HG02970 (cell line): ENCODE measurements at regions not wholly inside any gene's neighbourhood (a gene's known extent, or its start where the extent isn't known, plus 50 kb on each side); places are given as distances from the start of the nearest gene placed in this dataset.

Experiments
- ATAC-seq: cut with Tn5 transposase; IDR thresholded peaks from one replicate; pipeline ENCODE4 v1.9.1; 2021; ENCODE audit warnings: mild to moderate bottlenecking, moderate library complexity, moderate number of reproducible peaks; ENCODE audit not compliant: unreplicated experiment, low FRiP score

GRCh38 chr7:45235905-45236304, 78.3 kb downstream of the RAMP3 start:
- ATAC-seq, result no peak

GRCh38 chr7:45236666-45237065, 79.1 kb downstream of the RAMP3 start:
- ATAC-seq, result no peak

DNA sequence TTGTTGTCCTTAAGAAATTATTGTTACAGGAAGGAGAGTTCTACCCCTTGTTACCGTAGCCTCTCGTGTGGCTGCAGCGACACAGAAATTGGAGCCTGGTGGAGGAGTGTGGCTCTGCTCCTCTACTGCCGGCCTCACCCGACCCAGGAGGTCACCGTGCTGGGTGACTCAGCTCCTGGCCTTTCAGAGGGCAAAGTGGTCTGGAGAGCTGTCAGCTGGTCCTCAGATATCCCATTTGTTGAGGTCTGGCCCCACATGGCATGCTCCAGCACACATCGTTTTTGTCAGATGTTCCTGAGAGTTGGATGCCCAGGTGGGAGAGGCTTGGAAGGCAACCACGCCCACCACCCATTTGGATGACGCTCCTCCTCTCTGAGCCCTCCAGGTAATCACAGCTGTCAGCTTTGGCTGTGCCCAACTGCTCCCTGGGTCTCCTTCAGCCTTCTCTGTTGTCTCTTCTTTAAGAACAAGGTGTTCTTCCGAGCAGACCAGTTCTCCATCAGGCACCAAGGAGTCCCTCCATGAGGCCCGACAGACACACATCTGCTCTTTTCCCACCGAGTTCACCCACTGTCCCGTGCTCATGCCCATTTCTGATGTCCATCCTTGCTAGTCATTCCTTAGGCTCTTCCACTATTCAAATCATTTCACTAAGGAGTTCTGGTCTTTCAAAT, 80.3 kb downstream of the RAMP3 start:
- no peak for ATAC-seq

DNA sequence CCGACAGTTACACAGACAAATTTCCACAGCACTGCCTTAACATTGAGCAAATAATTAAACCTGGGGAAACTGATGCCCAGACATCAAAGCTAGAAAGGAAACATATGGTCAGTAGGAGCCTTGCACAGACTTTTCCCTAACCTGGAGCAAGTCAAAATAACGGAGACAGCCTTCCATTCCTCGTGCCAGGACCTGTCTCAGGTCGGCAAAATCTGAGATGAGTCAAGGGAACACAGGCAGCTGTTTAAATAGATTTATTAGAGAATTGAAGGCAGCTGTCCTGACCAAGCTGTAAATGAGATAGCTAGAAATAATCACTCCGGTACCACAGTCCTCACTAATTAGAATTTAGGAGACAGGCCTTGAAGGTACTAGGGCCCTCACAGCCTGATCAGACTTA, 81.2 kb downstream of the RAMP3 start:
- ATAC-seq, result no peak

DNA sequence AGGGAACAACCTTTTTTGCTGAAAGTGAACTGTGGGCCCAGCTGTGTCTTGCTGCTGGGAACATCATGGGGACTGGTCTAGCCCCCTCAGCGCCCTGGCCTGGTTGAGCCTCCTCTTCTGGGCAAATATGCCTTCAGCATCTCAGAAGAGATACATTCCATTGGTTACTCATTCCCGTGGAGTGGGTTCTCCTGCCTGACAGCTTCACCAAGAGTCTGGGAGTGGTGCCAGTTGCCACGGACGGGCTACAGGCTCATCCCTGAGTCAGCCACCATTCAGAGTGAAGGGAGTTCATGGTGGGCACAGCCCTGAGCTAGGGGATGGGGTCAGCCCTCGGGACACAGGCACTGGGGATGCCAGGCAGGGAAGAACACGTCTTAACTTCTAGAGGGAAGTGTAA, 81.9 kb downstream of the RAMP3 start:
- no peak for ATAC-seq

DNA sequence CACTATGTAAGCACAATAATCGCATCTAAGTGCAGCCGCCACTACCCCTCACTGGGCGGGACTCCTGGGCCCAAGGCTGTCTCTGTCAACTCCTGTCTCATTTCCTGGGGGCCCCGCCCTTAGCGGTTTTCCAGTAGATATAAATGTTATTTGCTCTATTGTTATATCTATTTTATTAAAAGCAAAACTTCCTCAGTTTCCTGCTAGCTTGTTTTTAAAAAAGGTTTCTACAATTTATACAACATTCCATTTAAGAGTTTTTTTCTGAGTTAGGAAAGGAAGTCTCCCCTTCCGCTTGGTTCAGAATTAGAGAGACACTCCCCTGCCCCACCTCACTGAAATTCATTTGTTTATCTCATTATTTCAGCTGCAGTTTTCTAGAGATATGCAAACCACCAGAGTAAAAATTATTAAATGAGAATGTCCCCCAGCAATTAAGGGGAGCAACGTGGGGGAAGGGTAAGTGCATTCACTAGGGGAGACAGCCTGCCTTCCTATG, 82.7 kb downstream of the RAMP3 start:
- no peak for ATAC-seq

DNA sequence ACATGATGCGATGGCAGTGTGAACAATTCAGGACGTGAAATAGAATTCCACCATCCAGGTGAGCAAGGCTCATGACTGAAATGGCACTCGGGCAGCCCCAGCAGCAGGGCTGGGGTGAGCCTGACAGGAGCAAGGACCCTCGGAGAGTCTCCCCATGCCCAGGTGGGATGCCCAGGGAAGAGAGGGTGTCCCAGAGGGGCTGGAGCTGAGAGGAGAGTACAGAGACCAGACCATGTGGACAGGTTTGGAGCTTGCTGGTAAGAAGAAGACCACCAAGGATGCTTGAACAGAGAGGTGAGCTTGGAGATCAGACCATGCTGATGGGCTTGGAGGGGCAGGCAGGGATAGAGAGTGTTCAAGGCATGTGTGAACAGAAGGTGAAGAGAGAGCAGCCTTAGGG, 83.3 kb downstream of the RAMP3 start:
- ATAC-seq, result no peak

GRCh38 chr7:45241339-45242109, 83.9 kb downstream of the RAMP3 start:
- no peak for ATAC-seq

GRCh38 chr7:45242261-45242660, 84.7 kb downstream of the RAMP3 start:
- ATAC-seq, result no peak

- no peak for ATAC-seq
Measured at GRCh38 chr7:45242698-45243097, 85.1 kb downstream of the RAMP3 start.

DNA sequence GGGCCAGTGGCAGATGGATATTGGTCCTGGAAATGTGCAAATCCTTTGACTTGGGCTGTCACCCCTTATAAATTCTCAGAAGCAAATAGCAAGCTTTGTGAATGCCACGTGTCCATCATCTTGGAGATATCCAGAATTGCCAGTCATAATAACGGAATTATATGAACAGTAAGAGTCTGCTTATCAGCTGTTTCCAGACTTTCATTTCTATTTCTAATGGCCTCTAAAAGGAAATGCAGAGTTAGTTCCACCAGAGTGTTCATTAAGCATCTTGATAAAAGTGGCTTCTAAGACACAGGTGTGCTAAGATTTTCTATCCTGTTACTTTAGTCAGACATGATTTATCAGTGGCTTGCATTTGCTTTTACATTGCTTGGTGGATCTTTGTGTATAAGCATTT, 87.4 kb downstream of the RAMP3 start:
- no peak for ATAC-seq

DNA sequence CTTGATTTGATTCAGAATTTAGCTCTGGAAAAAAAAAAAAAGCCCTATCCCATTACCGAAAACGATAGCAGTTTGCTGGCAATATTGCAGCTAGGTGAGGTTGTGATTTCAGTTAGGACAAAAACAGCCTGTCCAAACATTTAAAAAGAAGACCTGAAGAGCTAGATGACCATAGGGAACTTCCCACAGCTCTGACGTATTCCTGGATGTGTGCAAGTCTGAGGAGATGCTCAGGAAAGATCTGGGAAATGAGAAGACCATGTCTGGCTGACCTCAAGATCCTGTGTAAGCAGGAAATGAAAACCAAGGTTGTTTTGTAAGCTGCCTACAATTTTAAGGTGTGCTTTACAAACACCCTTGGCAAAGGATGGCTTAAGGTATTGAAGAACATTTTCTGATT, 88.7 kb downstream of the RAMP3 start:
- no peak for ATAC-seq

DNA sequence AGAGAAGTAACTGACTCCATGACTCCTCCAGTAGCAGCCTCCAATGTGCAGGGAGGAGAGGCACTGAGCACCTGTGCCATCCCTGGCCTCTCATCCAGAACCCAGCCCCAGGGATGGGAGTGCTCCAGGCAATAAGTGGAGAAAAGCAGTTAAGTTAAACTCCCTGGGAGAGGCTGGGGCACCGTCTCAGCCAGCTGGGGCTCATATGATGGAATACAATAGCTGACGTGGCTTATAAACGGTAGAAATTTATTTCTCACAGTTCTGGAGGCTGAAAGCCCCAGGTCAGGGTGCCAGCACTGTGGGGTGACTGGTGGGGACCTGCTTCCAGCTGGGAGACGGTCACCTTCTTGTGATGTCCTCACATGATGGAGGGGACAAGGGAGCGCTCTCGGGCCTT, 94.7 kb downstream of the RAMP3 start:
- no peak for ATAC-seq

- ATAC-seq, result no peak
Measured at GRCh38 chr7:45252857-45253256, 95.3 kb downstream of the RAMP3 start.

DNA sequence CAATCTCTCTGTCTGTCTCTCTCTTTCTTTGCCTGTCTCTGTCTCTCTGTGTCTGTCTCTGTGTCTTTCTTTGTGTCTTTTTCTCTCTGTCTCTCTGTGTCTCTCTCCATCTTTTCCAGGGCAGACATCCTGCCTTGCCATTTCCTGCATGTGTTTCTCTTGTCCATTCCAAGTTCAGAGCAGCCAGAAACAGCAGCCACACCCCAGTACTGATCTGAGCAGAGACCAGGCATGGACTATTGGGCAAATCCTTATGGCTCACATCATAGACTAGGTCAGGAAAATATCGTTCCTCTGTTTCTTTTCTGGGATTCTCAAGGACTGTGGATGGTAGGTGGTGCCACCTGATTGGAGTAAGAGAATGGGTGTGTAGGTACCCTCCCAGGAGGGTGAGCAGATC, 95.8 kb downstream of the RAMP3 start:
- ATAC-seq, result no peak

DNA sequence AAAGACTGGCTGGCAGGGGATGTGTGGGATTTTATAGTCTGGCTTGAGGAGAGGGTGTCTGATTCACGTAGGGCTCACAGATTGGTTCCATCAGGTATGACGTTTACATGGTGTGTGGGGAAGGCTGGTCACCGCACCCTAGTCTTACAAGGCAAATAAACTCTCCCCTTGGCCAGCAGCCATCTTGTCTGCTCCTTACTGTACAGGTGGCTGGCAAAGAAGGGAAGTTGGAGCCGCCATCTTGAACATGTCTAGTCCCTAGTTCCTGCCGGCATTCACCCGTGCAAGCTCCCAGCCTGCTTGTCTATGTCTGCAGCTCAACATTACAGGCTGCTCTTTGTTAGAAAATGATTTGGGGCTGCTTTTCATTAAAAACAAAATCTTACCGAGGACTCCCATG, 97.6 kb downstream of the RAMP3 start:
- no peak for ATAC-seq

DNA sequence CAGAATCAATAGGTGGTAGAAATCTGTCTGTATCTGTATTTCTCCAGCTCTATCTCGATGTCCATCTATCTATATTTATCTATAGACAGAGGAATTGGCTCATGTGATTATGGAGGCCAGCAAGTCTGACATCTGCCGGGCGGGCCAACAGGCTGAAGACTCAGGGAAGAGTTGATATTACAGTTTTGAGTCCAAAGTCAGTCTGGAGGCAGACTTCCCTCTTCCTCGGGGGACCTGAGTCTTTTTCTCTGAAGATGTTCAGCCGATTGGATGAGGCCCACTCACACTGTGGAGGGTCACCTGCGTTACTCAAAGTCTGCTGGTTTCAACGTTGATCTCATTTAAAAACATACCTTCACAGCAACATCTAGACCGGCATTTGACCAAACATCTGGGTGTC, 98.7 kb downstream of the RAMP3 start:
- ATAC-seq, result no peak

DNA sequence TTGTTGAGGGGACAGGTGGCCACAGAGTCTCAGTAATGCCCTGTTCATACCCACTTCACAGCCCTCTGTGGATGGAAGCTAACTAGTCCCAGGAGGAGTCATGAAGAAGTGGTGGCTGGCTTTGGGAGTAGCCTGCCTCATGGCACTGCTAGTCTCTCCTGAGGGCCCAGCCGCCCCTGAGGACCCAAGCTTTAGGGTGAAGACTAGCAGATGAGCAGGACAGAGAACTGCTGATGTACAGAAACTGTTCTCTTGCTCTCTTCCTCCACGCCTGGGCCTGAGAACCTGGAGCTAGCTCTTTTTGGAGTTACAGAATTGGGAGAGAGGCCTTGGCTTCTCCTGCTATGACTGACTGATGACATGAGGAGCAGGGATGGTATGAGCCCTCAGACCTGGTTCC, 99.2 kb downstream of the RAMP3 start:
- no peak for ATAC-seq

GRCh38 chr7:45257284-45257683, 99.7 kb downstream of the RAMP3 start:
- ATAC-seq, result no peak

GRCh38 chr7:45258533-45259226, 101.1 kb downstream of the RAMP3 start:
- ATAC-seq, result no peak

DNA sequence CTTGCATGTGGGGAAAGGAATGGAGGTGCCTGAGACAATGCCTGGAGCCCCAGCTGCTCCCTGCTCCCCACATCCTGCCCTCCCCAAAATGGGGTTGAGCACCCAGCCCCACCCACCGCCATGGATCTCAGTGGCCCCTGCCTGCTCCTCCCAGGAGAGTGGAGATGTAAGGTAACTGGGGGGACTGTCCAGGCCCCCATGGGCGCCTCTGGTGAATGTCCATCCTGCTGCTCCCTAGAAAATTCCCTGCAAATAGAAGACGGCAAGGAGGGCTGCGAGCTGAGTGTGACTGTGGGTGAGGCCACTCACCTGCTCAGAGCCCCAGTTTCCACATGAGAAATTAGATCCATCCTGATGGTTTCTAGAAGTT, 101.6 kb downstream of the RAMP3 start:
- ATAC-seq, result no peak
